Astrocyte of the hippocampus (primary cell): ENCODE measurements at regions not wholly inside any gene's neighbourhood (a gene's known extent, or its start where the extent isn't known, plus 50 kb on each side); places are given as distances from the start of the nearest gene placed in this dataset.

Experiments
- DNase-seq: peaks from one replicate; pipeline ENCODE4 v3.0.0; 2011; ENCODE audit warnings: low read depth, low spot score

GRCh38 chr13:29905845-29906244, 55.4 kb upstream of the UBL3 start:
- no peak for DNase-seq

GRCh38 chr13:29903996-29904395, 53.6 kb upstream of the UBL3 start:
- DNase-seq = no peak

- DNase-seq = no peak
These were observed 53.1 kb upstream of the UBL3 start for GRCh38 chr13:29903543-29903942.

GRCh38 chr13:29902632-29903305, 52.4 kb upstream of the UBL3 start:
- DNase-seq = no peak

DNA sequence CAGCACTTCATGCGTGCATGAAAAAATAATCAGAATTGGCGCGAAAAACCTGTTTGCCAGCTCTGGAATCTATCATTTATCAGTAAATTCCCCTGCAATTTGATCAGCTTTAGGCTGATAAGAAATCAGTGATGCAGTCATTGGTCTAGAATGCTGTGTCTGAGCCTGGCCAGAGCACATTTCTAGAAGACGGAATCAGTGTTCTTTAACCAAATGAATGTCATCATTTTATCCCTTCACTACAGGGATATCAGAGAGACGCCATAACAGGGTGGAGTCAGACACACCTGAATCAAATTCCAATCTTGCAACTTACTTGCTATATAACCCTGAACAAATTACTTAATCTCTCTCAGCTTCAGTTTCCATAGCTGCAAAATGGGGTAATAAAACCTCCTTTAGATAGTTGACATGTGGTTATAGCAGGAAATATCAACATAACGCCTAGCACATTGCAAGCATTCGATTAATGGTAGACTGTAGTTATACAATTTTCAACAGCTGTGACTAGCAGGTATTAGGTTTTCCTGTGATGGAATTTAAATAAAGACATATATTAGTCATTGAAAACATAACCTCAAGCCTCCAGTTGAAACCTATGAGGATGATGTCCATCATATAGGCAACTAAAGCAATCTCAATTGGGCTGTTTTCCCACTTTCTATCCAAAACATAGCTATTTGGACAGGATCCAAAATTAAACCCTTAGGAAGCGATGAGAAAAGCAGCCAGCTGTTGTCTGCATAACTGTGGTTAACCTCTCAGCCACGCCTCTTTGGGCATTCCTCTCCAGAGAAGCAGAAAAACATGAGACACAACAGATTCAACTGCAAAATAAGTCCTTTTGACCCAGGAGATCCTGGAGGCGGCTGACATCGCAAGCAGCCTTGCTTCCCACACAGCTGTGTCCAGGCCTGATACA, 51.6 kb upstream of the UBL3 start:
- peak; percentile 93 for DNase-seq
